RWPE2 (cell line): ENCODE measurements at regions not wholly inside any gene's neighbourhood (a gene's known extent, or its start where the extent isn't known, plus 50 kb on each side); places are given as distances from the start of the nearest gene placed in this dataset.

Experiments
- ATAC-seq: fragments of 200-7000 bp; cut with Tn5 transposase; 3 replicates; pipeline ENCODE4 v1.9.1; 2021; ENCODE audit warnings: low read depth
- DNase-seq: peaks from one replicate; pipeline ENCODE4 v3.0.0-alpha.2; 2020; ENCODE audit warnings: low spot score
- H3K27ac ChIP-seq: fragments of 450-650 bp; 2 replicates; pipeline ENCODE4 v1.5.1; 2017; ENCODE audit warnings: mild to moderate bottlenecking; ENCODE audit not compliant: poor library complexity, severe bottlenecking
- H3K27me3 ChIP-seq: fragments of 250-450 bp; sonication (Bioruptor Pico); 2 replicates; pipeline ENCODE4 v1.5.1; 2021; ENCODE audit warnings: mild to moderate bottlenecking, moderate library complexity; ENCODE audit not compliant: insufficient read depth, poor library complexity, severe bottlenecking
- H3K36me3 ChIP-seq: fragments of 250-450 bp; sonication (Bioruptor Pico); 2 replicates; pipeline ENCODE4 v1.5.1; 2020; ENCODE audit warnings: low read depth, mild to moderate bottlenecking, moderate library complexity
- H3K4me1 ChIP-seq: fragments of 250-450 bp; sonication (Bioruptor Pico); 2 replicates; pipeline ENCODE4 v1.5.1; 2021; ENCODE audit warnings: mild to moderate bottlenecking, moderate library complexity; ENCODE audit not compliant: insufficient read depth, poor library complexity, severe bottlenecking
- H3K4me3 ChIP-seq: fragments of 250-450 bp; sonication (Bioruptor Pico); 2 replicates; pipeline ENCODE4 v1.5.1; 2021; ENCODE audit warnings: mild to moderate bottlenecking, moderate library complexity; ENCODE audit not compliant: severe bottlenecking
- H3K9me3 ChIP-seq: fragments of 250-450 bp; sonication (Bioruptor Pico); 2 replicates; pipeline ENCODE4 v1.5.1; 2021; ENCODE audit warnings: mild to moderate bottlenecking, moderate library complexity; ENCODE audit not compliant: severe bottlenecking
- TF ChIP-seq, protein P1 (sequence below): fragments of 450-650 bp; IDR thresholded peaks from one replicate; pipeline ENCODE4 v1.5.1; 2017; ENCODE audit warnings: mild to moderate bottlenecking, moderate library complexity; ENCODE audit not compliant: poor library complexity, severe bottlenecking

DNA sequence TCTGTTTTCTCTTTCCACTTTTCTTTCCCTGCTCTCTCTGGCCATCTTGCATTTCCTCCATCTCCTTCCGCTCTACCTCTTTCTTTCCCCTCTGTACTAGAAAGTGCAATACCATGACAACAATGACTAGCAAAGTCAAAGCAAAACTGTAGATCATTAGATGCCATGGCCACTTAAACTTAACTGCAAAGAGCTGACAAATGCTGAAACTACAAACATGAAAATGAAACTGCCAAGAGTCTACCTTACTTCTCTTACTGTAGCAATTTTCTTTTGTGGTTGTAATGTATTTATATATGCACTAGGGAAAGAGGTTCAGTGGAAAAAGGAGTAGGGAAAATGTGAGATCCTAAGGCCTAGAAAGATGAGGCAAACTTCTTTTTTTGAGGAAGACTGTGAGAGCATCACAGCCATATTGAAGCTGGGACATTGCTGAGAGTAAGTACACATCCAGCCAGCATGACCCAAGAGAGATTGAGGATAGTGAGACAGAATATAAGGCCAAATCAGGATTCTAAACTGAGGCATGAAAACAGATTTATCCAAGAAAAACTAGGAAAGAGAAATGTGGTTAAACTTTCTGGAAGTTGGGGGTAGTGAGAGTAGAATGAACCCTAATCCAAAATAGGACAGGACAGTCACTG lies 276.6 kb upstream of the NAV3 start:
- Histone ChIP-seq H3K4me1 (no peaks in the 10 kb centered on the region), H3K9me3 (no peaks in the 10 kb centered on the region), H3K27me3 (peaks cover 2% of the 10 kb centered on the region), H3K27ac (no peak overlapping the region), H3K36me3 (no peaks in the 10 kb centered on the region), H3K4me3 (no peak overlapping the region)
- DNase-seq (no peak), ATAC-seq (no peak)
- TF ChIP-seq, protein P1, sequence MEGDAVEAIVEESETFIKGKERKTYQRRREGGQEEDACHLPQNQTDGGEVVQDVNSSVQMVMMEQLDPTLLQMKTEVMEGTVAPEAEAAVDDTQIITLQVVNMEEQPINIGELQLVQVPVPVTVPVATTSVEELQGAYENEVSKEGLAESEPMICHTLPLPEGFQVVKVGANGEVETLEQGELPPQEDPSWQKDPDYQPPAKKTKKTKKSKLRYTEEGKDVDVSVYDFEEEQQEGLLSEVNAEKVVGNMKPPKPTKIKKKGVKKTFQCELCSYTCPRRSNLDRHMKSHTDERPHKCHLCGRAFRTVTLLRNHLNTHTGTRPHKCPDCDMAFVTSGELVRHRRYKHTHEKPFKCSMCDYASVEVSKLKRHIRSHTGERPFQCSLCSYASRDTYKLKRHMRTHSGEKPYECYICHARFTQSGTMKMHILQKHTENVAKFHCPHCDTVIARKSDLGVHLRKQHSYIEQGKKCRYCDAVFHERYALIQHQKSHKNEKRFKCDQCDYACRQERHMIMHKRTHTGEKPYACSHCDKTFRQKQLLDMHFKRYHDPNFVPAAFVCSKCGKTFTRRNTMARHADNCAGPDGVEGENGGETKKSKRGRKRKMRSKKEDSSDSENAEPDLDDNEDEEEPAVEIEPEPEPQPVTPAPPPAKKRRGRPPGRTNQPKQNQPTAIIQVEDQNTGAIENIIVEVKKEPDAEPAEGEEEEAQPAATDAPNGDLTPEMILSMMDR, result no peak

DNA sequence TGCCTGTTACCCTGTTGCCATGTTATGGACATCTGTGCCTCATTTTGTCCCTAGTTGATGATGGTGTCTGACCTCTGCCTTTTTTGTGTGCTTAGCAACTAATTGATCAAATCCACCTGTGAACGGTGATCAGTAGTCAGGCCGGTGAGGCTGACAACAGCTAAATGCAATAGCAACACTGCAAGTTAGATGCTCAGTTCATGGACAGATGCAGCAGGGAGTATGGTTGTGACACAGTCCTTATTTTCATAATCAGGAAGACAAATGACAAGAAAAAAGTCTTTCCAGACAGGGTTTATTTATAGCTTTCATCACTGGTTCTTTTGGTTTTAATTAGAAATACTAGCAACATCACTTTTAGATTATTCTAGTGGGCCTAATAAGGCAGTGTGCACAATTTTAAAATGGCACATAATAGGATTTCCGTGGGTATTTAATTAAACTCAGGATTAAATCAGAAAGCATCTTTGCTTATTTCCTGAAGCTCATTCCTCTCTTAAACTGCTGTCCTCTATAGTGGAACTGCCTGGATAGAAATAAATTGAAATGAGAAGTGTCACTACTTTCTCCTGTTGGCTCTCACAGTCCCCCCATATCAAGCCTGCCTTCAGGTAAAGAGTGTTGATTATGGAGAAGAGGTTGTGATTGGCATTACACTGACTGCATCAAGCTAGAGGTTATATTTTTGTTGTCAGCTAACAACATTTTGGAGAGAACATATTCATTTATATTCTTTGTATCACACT lies 281.1 kb upstream of the NAV3 start:
- H3K4me3 ChIP-seq, result no peak overlapping the region
- H3K27me3 ChIP-seq, result peaks cover 2% of the 10 kb centered on the region
- no peaks in the 10 kb centered on the region for H3K4me1 ChIP-seq
- DNase-seq (no peak), ATAC-seq (no peak)
- no peaks in the 10 kb centered on the region for H3K36me3 ChIP-seq
- H3K27ac ChIP-seq, result no peak overlapping the region
- TF ChIP-seq, protein P1, result no peak
- H3K9me3 ChIP-seq, result no peaks in the 10 kb centered on the region

DNA sequence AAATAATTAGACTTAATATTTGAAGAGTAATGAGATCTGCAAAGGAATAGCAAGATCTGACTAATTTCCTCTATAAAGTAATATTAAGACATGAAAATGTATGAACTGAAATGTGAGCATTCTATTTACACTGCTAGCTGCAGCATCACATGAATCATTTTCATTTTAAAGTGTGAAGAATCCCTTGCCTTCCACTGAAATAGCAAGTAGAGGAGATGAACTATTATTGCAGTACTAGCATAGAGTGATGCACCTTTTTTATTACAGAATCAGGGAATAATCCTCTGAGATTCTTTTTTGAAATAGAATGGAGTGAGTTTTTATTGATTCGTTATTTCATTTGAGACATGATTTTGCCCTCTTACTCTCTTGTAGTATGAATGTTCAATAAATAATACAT lies 281.9 kb upstream of the NAV3 start:
- Histone ChIP-seq H3K27ac (no peak overlapping the region), H3K9me3 (no peaks in the 10 kb centered on the region)
- ATAC-seq, result no peak

DNA sequence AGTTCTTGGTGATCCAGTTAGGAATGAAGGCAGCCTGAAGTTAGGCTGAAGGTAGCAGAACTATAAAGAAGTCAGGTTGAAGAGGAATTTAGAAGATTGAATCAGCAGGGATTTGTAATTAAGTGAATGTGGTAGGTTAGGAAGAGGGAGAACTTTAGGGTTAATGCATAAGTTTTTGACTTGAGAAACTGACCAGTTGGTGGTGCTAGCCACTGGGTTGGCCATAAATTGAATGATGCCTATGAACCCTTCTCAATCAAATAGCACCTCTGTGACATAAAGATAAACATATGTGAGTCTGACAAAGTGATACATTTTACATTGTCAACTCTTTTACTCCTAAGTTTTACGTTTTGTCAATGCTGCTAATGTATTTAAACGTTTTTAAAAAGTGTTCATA lies 290.6 kb upstream of the NAV3 start:
- DNase-seq, result no peak
- H3K27ac ChIP-seq, result no peak overlapping the region
- TF ChIP-seq, protein P1, result no peak

More for the DNA sequence above, 281.9 kb upstream of the NAV3 start:
- H3K27me3 ChIP-seq, result peaks cover 2% of the 10 kb centered on the region
- no peaks in the 10 kb centered on the region for H3K4me1 ChIP-seq
- no peak for DNase-seq
- no peak overlapping the region for H3K4me3 ChIP-seq
- TF ChIP-seq, protein P1, result no peak
- no peaks in the 10 kb centered on the region for H3K36me3 ChIP-seq

DNA sequence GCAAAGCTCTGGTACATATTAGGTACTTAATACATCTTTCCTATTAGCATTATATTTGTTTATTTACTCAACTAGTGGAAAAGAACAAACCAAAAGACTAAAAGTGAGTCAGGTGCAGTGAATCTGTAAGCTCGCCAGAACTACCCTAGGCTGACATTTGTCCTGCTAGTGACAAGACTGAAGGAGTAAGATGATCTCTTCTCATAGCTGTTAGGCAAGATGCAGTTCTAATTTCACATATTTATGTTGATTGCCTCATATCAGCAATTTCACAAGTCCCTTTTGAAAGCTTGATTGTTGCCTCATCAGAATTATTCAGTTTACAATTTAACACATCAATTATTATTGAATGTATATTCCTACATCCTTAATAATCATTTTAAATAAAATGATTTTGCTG lies 293.0 kb upstream of the NAV3 start:
- ATAC-seq (no peak), DNase-seq (no peak)
- Histone ChIP-seq H3K36me3 (no peaks in the 10 kb centered on the region), H3K4me3 (no peak overlapping the region), H3K9me3 (no peaks in the 10 kb centered on the region), H3K4me1 (no peaks in the 10 kb centered on the region), H3K27me3 (no peaks in the 10 kb centered on the region), H3K27ac (no peak overlapping the region)
- TF ChIP-seq, protein P1, result no peak

More for the DNA sequence above, 290.6 kb upstream of the NAV3 start:
- no peak for ATAC-seq
- no peak overlapping the region for H3K4me3 ChIP-seq
- no peaks in the 10 kb centered on the region for H3K4me1 ChIP-seq
- H3K9me3 ChIP-seq, result no peaks in the 10 kb centered on the region
- H3K36me3 ChIP-seq, result no peaks in the 10 kb centered on the region
- no peaks in the 10 kb centered on the region for H3K27me3 ChIP-seq
